MM.1S (cell line): ENCODE measurements at regions not wholly inside any gene's neighbourhood (a gene's known extent, or its start where the extent isn't known, plus 50 kb on each side); places are given as distances from the start of the nearest gene placed in this dataset.

Experiments
- DNase-seq: peaks from one replicate; pipeline ENCODE4 v3.0.0-alpha.2; 2015
- H2AFZ ChIP-seq: fragments of 300-600 bp; sonication (generic); 2 replicates; pipeline ENCODE4 v1.6.0; 2016; ENCODE audit warnings: antibody characterized with exemption, low read length
- H3F3A ChIP-seq: fragments of 300-600 bp; sonication (generic); 2 replicates; pipeline ENCODE4 v1.6.1; 2016; ENCODE audit warnings: mild to moderate bottlenecking, antibody characterized with exemption, low read length, moderate library complexity, mixed read lengths; ENCODE audit not compliant: insufficient read depth
- H3K27ac ChIP-seq: fragments of 300-600 bp; sonication (generic); 2 replicates; pipeline ENCODE4 v1.5.1; 2016; ENCODE audit warnings: mild to moderate bottlenecking, low read length
- H3K27me3 ChIP-seq: fragments of 300-600 bp; sonication (generic); replicated peaks from 2 replicates; pipeline ENCODE4 v1.6.0; 2016; ENCODE audit warnings: low read length; ENCODE audit not compliant: insufficient read depth
- H3K36me3 ChIP-seq: fragments of 300-600 bp; sonication (generic); replicated peaks from 2 replicates; pipeline ENCODE4 v1.6.1; 2016; ENCODE audit warnings: mild to moderate bottlenecking, low read length, mixed read lengths; ENCODE audit not compliant: insufficient read depth
- H3K4me1 ChIP-seq: fragments of 300-600 bp; sonication (generic); 2 replicates; pipeline ENCODE4 v1.6.1; 2016; ENCODE audit warnings: low read length, mixed read lengths
- H3K4me2 ChIP-seq: fragments of 300-600 bp; sonication (generic); 2 replicates; pipeline ENCODE4 v1.6.0; 2016; ENCODE audit warnings: low read depth, low read length
- H3K4me3 ChIP-seq: fragments of 300-600 bp; sonication (generic); 2 replicates; pipeline ENCODE4 v1.5.1; 2016; ENCODE audit warnings: low read length, mixed read lengths
- H3K79me2 ChIP-seq: fragments of 300-600 bp; sonication (generic); 2 replicates; pipeline ENCODE4 v1.6.1; 2016; ENCODE audit warnings: mixed run types, low read length, mixed read lengths
- H3K9ac ChIP-seq: fragments of 300-600 bp; sonication (generic); 2 replicates; pipeline ENCODE4 v1.6.1; 2016; ENCODE audit warnings: low read length, mixed read lengths
- H3K9me2 ChIP-seq: fragments of 300-600 bp; sonication (generic); replicated peaks from 2 replicates; pipeline ENCODE4 v1.6.1; 2016; ENCODE audit warnings: mild to moderate bottlenecking, low read length, mixed read lengths; ENCODE audit not compliant: insufficient read depth
- H3K9me3 ChIP-seq: fragments of 300-600 bp; sonication (generic); replicated peaks from 2 replicates; pipeline ENCODE4 v1.6.1; 2016; ENCODE audit warnings: mild to moderate bottlenecking, low read length, mixed read lengths; ENCODE audit not compliant: insufficient read depth
- H4K20me1 ChIP-seq: fragments of 300-600 bp; sonication (generic); 2 replicates; pipeline ENCODE4 v1.6.1; 2016; ENCODE audit warnings: mild to moderate bottlenecking, low read length, moderate library complexity, mixed read lengths; ENCODE audit not compliant: insufficient read depth
- CTCF ChIP-seq: fragments of 300-600 bp; sonication (generic); IDR thresholded peaks from 2 replicates; pipeline ENCODE4 v1.5.1; 2016; ENCODE audit warnings: antibody characterized with exemption, low read length, mixed read lengths
- EZH2 ChIP-seq: fragments of 300-600 bp; sonication (generic); optimal IDR thresholded peaks from 2 replicates; pipeline ENCODE3; 2017; ENCODE audit warnings: low read depth, mild to moderate bottlenecking, antibody characterized with exemption, low read length, mixed read lengths
- EZH2phosphoT487 ChIP-seq: fragments of 300-600 bp; sonication (generic); IDR thresholded peaks from 2 replicates; pipeline ENCODE4 v1.6.1; 2018; ENCODE audit warnings: antibody characterized with exemption, low read length

- Histone ChIP-seq H3K9me3 (no peaks in the 10 kb centered on the region), H3F3A (no peaks in the 10 kb centered on the region), H3K79me2 (no peaks in the 10 kb centered on the region), H3K4me3 (no peak overlapping the region), H3K27me3 (no peaks in the 10 kb centered on the region), H3K4me2 (no peak overlapping the region), H3K4me1 (no peaks in the 10 kb centered on the region), H3K27ac (no peak overlapping the region), H3K9me2 (no peaks in the 10 kb centered on the region), H2AFZ (no peak overlapping the region), H3K36me3 (no peaks in the 10 kb centered on the region), H4K20me1 (no peaks in the 10 kb centered on the region), H3K9ac (no peak overlapping the region)
- no peak for TF ChIP-seq EZH2phosphoT487
- no peak for DNase-seq
These were observed 54.5 kb upstream of the TENT5A start for GRCh38 chr6:81806793-81807565.

GRCh38 chr6:81802356-81802755, 49.9 kb upstream of the TENT5A start:
- H3K9ac ChIP-seq: no peak overlapping the region
- DNase-seq: no peak
- no peak overlapping the region for H3K4me2 ChIP-seq
- H3K79me2 ChIP-seq: no peaks in the 10 kb centered on the region
- TF ChIP-seq EZH2phosphoT487: no peak
- no peak for TF ChIP-seq CTCF
- no peak for TF ChIP-seq EZH2
- no peaks in the 10 kb centered on the region for H3F3A ChIP-seq
- no peaks in the 10 kb centered on the region for H3K4me1 ChIP-seq
- H2AFZ ChIP-seq: no peak overlapping the region
- no peak overlapping the region for H3K27ac ChIP-seq
- H3K9me3 ChIP-seq: no peaks in the 10 kb centered on the region
- no peaks in the 10 kb centered on the region for H3K36me3 ChIP-seq
- H3K27me3 ChIP-seq: no peaks in the 10 kb centered on the region
- H3K9me2 ChIP-seq: no peaks in the 10 kb centered on the region
- no peak overlapping the region for H3K4me3 ChIP-seq
- H4K20me1 ChIP-seq: no peaks in the 10 kb centered on the region
